OCI-LY1 (cell line): ENCODE measurements at regions not wholly inside any gene's neighbourhood (a gene's known extent, or its start where the extent isn't known, plus 50 kb on each side); places are given as distances from the start of the nearest gene placed in this dataset.

Source experiments
- EZH2 ChIP-seq: fragments of 200-600 bp; sonication (generic), shearing (Covaris generic); IDR thresholded peaks from 2 replicates; pipeline ENCODE4 v1.8.0; 2017; ENCODE audit warnings: borderline replicate concordance, mixed run types, mild to moderate bottlenecking, antibody characterized with exemption, low read length, moderate library complexity, mixed read lengths
- TF ChIP-seq, protein P1 (sequence below): fragments of 200-600 bp; sonication (generic), shearing (Covaris generic); IDR thresholded peaks from 2 replicates; pipeline ENCODE4 v1.5.1; 2017; ENCODE audit warnings: mild to moderate bottlenecking, antibody characterized with exemption, low read length, moderate library complexity, mixed read lengths

- TF ChIP-seq, protein P1, sequence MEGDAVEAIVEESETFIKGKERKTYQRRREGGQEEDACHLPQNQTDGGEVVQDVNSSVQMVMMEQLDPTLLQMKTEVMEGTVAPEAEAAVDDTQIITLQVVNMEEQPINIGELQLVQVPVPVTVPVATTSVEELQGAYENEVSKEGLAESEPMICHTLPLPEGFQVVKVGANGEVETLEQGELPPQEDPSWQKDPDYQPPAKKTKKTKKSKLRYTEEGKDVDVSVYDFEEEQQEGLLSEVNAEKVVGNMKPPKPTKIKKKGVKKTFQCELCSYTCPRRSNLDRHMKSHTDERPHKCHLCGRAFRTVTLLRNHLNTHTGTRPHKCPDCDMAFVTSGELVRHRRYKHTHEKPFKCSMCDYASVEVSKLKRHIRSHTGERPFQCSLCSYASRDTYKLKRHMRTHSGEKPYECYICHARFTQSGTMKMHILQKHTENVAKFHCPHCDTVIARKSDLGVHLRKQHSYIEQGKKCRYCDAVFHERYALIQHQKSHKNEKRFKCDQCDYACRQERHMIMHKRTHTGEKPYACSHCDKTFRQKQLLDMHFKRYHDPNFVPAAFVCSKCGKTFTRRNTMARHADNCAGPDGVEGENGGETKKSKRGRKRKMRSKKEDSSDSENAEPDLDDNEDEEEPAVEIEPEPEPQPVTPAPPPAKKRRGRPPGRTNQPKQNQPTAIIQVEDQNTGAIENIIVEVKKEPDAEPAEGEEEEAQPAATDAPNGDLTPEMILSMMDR = no peak
- no peak for TF ChIP-seq EZH2
Measured at GRCh38 chr2:7830616-7831015, 851.2 kb upstream of the ID2 start.
